AG04450 (cell line): ENCODE measurements at regions not wholly inside any gene's neighbourhood (a gene's known extent, or its start where the extent isn't known, plus 50 kb on each side); places are given as distances from the start of the nearest gene placed in this dataset.

Experiments
- CTCF ChIA-PET: fragments of 300-600, 350-600 bp; formaldehyde crosslinking; extraction: SDS; loops from one replicate; lab custom pipeline; 2022; ENCODE audit warnings: antibody characterized with exemption, inconsistent platforms; lab: Charles Lee
- POLR2A ChIA-PET: fragments of 350-600 bp; formaldehyde crosslinking; extraction: SDS; loops from one replicate; lab custom pipeline; 2021; ENCODE audit warnings: antibody characterized with exemption, inconsistent platforms; lab: Yijun Ruan, JAX
- DNase-seq: peaks from one replicate; pipeline ENCODE4 v3.0.0-alpha.2; 2011; ENCODE audit warnings: low read depth, low spot score
- H3K27ac ChIP-seq: one replicate; pipeline ENCODE4 v1.5.1; 2012; ENCODE audit warnings: low read depth, low read length, control low read depth
- H3K27me3 ChIP-seq: one replicate; pipeline ENCODE4 v1.6.0; 2012; ENCODE audit warnings: low read length; ENCODE audit not compliant: control insufficient read depth, insufficient read depth
- H3K4me3 ChIP-seq: 2 replicates; pipeline ENCODE4 v1.5.1; 2011; ENCODE audit warnings: mild to moderate bottlenecking, low read depth, low read length, control low read depth
- H3K9me3 ChIP-seq: 2 replicates; pipeline ENCODE4 v1.5.1; 2012; ENCODE audit warnings: low read length; ENCODE audit not compliant: control insufficient read depth, insufficient read depth
- TF ChIP-seq, protein P1 (sequence below): IDR thresholded peaks from 2 replicates; pipeline ENCODE4 v1.5.1; 2011; ENCODE audit warnings: low read depth, low read length, control low read depth, inconsistent platforms

DNA sequence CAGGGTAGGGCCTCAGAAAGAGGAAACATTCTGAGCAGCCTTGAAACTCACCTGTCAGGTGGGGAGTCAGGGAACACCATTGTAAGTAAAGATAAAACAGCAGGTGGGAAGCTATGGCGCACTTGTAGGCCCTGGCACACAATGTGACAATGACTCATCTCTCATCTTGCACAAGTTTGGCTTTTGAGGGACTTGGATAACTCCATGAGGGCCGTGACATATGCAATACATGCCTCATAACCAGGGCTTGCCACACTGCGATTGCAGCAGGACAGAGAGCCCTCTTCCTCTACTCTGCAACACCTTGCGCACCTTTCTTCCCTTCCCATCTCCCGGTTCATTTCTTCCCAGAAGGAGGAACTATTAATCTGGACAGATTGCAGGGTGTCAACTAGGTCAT lies 144.9 kb downstream of the CEP120 start:
- ChIA-PET POLR2A (no interaction called here), CTCF (interaction anchor here (1.0 kb wide), 1 partner anchor 66 kb away, joined by 3 read pairs; no protein-coding TSS in a partner anchor)
- DNase-seq, result no peak
- no peaks in the 10 kb centered on the region for H3K9me3 ChIP-seq
- H3K4me3 ChIP-seq, result no peak overlapping the region
- H3K27ac ChIP-seq, result no peak overlapping the region
- TF ChIP-seq, protein P1, sequence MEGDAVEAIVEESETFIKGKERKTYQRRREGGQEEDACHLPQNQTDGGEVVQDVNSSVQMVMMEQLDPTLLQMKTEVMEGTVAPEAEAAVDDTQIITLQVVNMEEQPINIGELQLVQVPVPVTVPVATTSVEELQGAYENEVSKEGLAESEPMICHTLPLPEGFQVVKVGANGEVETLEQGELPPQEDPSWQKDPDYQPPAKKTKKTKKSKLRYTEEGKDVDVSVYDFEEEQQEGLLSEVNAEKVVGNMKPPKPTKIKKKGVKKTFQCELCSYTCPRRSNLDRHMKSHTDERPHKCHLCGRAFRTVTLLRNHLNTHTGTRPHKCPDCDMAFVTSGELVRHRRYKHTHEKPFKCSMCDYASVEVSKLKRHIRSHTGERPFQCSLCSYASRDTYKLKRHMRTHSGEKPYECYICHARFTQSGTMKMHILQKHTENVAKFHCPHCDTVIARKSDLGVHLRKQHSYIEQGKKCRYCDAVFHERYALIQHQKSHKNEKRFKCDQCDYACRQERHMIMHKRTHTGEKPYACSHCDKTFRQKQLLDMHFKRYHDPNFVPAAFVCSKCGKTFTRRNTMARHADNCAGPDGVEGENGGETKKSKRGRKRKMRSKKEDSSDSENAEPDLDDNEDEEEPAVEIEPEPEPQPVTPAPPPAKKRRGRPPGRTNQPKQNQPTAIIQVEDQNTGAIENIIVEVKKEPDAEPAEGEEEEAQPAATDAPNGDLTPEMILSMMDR, result no peak
- no peaks in the 10 kb centered on the region for H3K27me3 ChIP-seq

DNA sequence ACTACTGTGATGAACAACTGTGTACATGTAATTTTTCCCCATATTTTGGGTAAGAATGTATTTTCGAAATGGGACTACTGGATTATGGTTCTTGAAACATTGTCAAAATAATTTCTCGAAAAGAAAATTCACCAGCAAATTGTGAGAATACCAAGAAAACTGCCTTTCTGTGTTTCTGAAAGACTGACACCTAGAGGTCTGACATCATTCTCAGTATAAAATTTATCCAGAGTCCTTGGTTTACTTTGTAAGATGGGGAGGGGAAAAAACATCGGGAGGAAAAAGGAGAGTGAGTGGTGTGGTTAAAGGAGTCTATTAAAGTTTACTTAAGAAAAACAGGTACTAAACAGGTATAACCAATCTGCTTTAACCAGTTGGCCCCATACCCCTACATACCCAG lies 149.2 kb downstream of the CEP120 start:
- ChIA-PET CTCF (interaction anchor here (1.0 kb wide), 1 partner anchor 569 kb away, joined by 4 read pairs; no protein-coding TSS in a partner anchor), POLR2A (no interaction called here)
- TF ChIP-seq, protein P1, result no peak; the same call in 1 of the 2 replicates
- Histone ChIP-seq H3K9me3 (no peaks in the 10 kb centered on the region), H3K4me3 (no peak overlapping the region), H3K27ac (no peak overlapping the region), H3K27me3 (no peaks in the 10 kb centered on the region)
- DNase-seq, result no peak

DNA sequence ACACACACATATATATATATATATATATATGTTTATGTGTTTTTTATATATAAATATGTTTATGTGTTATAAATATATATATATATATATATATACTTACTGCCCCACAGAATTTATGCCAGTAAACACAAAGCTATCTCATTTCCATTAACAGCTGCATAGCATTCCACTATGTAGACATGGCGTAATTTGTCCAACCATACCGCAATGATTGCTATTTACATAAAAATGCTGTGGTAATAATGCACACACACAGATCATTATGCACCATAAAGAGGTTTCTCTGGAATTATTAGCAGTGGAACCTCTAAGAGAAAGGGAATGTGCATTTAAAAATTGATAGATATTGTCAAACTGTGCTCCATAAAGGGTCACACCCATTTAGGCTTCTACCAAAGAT lies 150.1 kb downstream of the CEP120 start:
- POLR2A ChIA-PET, result no interaction called here
- CTCF ChIA-PET, result no interaction called here

DNA sequence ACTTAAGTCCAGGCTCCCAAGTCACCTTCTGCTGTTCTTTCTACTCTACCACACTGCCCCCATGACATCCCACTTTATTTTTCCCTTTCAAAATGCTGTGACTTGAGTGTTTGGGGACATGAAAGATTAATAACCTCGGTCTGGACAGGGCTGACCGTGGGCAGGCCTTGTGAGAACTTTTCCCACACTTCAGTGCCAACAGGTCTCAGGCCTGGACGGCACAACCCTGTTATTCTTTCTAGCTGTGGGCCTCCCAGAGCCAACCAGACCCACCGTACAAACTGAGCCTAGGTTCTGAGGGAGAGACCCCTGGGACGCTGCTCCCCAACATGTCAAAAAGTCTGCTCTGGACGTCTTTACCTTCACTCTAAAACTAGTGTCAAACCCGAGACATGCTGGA lies 153.4 kb downstream of the CEP120 start:
- H3K27ac ChIP-seq, result no peak overlapping the region
- ChIA-PET POLR2A (no interaction called here), CTCF (no interaction called here)
- no peak overlapping the region for H3K4me3 ChIP-seq
- no peak for DNase-seq
- TF ChIP-seq, protein P1, result no peak
- no peaks in the 10 kb centered on the region for H3K9me3 ChIP-seq
- H3K27me3 ChIP-seq, result no peaks in the 10 kb centered on the region

More for the DNA sequence above, 150.1 kb downstream of the CEP120 start:
- DNase-seq, result no peak
- Histone ChIP-seq H3K27ac (no peak overlapping the region), H3K4me3 (no peak overlapping the region), H3K27me3 (no peaks in the 10 kb centered on the region), H3K9me3 (no peaks in the 10 kb centered on the region)
- TF ChIP-seq, protein P1, result no peak

DNA sequence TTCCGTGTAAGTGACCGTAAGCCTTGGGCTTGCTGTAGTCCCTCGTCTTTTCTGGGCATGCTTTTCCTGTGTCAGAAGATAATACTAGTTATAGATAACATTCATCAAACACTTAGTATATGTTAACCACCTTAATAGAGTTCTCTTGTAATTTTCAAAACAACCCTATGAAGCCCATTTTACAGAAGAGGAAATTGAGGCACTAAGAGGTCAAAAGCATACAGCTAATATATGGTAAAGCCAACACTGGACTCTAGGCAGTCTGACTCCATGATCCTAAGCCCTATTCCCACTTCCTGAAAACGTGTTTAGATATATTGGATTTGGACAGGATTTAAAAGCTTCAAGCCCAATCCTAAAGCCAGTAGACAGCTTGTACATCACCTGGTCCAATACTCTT lies 153.8 kb downstream of the CEP120 start:
- ChIA-PET CTCF (no interaction called here), POLR2A (no interaction called here)
- Histone ChIP-seq H3K27ac (no peak overlapping the region), H3K4me3 (no peak overlapping the region), H3K9me3 (no peaks in the 10 kb centered on the region), H3K27me3 (no peaks in the 10 kb centered on the region)
- TF ChIP-seq, protein P1, result no peak
- no peak for DNase-seq
